ENCODE measurements at regions not wholly inside any gene's neighbourhood (a gene's known extent, or its start where the extent isn't known, plus 50 kb on each side); places are given as distances from the start of the nearest gene placed in this dataset.

- DNase-seq (ENCODE audit: extremely low read depth, insufficient read length), result no peak
- Histone ChIP-seq H3K27me3 (replicated peaks; ENCODE audit: control insufficient read depth, insufficient read depth, low read length) (no peaks in the 10 kb centered on the region), H3K36me3 (ENCODE audit: control insufficient read depth, insufficient read depth, low read length) (no peaks in the 10 kb centered on the region), H3K4me3 (replicated peaks; ENCODE audit: low read depth, low read length) (no peak overlapping the region)
- TF ChIP-seq CTCF (IDR thresholded peaks at IDR 0.05; ENCODE audit: insufficient read depth, low read length, poor library complexity, severe bottlenecking), result no peak
Observed at GRCh38 chr4:177175473-177175872, 134.2 kb upstream of the NEIL3 start.

DNA sequence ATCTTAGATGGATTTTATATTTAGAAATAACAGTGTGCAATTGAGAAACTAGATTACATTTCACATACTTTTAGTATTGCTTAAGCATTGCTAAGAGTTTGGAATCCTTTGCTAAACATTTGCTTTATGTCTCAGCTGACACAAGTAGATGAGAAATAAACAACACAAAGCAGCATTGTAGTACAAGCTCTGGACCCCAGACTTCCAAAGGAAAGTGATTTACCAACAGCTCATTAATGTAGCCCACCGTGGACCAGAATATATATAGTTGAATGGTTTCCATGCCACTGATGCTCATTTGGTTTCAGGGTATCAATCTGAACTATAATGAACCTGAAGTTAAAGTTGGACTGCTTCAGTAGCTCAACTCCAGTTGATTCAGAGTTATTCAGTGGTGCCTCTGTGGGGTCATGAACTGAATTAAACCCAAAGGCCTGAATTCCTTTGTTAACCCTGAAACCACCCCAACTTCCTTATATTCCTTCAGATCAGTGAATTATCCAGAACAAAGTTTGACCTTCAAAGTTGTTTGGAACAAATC lies 132.1 kb upstream of the NEIL3 start:
- Histone ChIP-seq H3K4me3 (replicated peaks; ENCODE audit: low read depth, low read length) (no peak overlapping the region), H3K27me3 (replicated peaks; ENCODE audit: control insufficient read depth, insufficient read depth, low read length) (no peaks in the 10 kb centered on the region), H3K36me3 (ENCODE audit: control insufficient read depth, insufficient read depth, low read length) (no peaks in the 10 kb centered on the region)
- DNase-seq (ENCODE audit: extremely low read depth, insufficient read length), result no peak
- TF ChIP-seq CTCF (IDR thresholded peaks at IDR 0.05; ENCODE audit: insufficient read depth, low read length, poor library complexity, severe bottlenecking), result no peak

GRCh38 chr4:177178246-177178645 lies 131.4 kb upstream of the NEIL3 start:
- TF ChIP-seq CTCF (IDR thresholded peaks at IDR 0.05; ENCODE audit: insufficient read depth, low read length, poor library complexity, severe bottlenecking), result no peak
- no peaks in the 10 kb centered on the region for H3K36me3 ChIP-seq (ENCODE audit: control insufficient read depth, insufficient read depth, low read length)

GRCh38 chr4:177182166-177182565 lies 127.5 kb upstream of the NEIL3 start:
- Histone ChIP-seq H3K36me3 (ENCODE audit: control insufficient read depth, insufficient read depth, low read length) (no peaks in the 10 kb centered on the region), H3K4me3 (replicated peaks; ENCODE audit: low read depth, low read length) (no peak overlapping the region), H3K27me3 (replicated peaks; ENCODE audit: control insufficient read depth, insufficient read depth, low read length) (no peaks in the 10 kb centered on the region)
- DNase-seq (ENCODE audit: extremely low read depth, insufficient read length), result no peak
- no peak for TF ChIP-seq CTCF (IDR thresholded peaks at IDR 0.05; ENCODE audit: insufficient read depth, low read length, poor library complexity, severe bottlenecking)

More at GRCh38 chr4:177178246-177178645, 131.4 kb upstream of the NEIL3 start:
- no peak overlapping the region for H3K4me3 ChIP-seq (replicated peaks; ENCODE audit: low read depth, low read length)
- no peaks in the 10 kb centered on the region for H3K27me3 ChIP-seq (replicated peaks; ENCODE audit: control insufficient read depth, insufficient read depth, low read length)
- DNase-seq (ENCODE audit: extremely low read depth, insufficient read length), result no peak

- no peaks in the 10 kb centered on the region for H3K36me3 ChIP-seq (ENCODE audit: control insufficient read depth, insufficient read depth, low read length)
- DNase-seq (ENCODE audit: extremely low read depth, insufficient read length), result no peak
- no peak for TF ChIP-seq CTCF (IDR thresholded peaks at IDR 0.05; ENCODE audit: insufficient read depth, low read length, poor library complexity, severe bottlenecking)
- H3K27me3 ChIP-seq (replicated peaks; ENCODE audit: control insufficient read depth, insufficient read depth, low read length), result no peaks in the 10 kb centered on the region
- no peak overlapping the region for H3K4me3 ChIP-seq (replicated peaks; ENCODE audit: low read depth, low read length)
Observed at GRCh38 chr4:177182728-177183127, 126.9 kb upstream of the NEIL3 start.

DNA sequence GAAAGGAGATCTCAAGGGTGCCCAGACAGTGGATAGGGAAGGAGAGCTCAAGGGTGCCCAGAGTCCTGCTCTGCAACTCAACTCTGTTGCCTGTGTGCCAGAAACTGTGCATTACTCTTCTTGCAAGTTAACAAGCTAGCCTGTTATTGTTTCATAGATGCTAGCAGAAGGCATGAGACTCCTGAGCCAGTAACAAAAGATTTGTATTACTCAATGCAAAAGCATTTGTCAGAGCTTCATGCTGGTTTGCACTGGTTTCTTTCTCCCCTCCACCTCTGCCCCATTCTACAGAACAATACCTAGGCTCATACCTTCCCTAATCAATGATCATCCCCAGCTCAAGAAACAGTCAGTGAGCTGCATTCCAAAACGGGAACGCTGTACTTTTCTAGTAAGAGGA lies 124.5 kb upstream of the NEIL3 start:
- DNase-seq (ENCODE audit: extremely low read depth, insufficient read length), result no peak
- Histone ChIP-seq H3K27me3 (replicated peaks; ENCODE audit: control insufficient read depth, insufficient read depth, low read length) (no peaks in the 10 kb centered on the region), H3K4me3 (replicated peaks; ENCODE audit: low read depth, low read length) (no peak overlapping the region), H3K36me3 (ENCODE audit: control insufficient read depth, insufficient read depth, low read length) (no peaks in the 10 kb centered on the region)
- no peak for TF ChIP-seq CTCF (IDR thresholded peaks at IDR 0.05; ENCODE audit: insufficient read depth, low read length, poor library complexity, severe bottlenecking)
